KMS-11 (cell line): ENCODE measurements at regions not wholly inside any gene's neighbourhood (a gene's known extent, or its start where the extent isn't known, plus 50 kb on each side); places are given as distances from the start of the nearest gene placed in this dataset.
"Not testable (repeated sequence)": the region's sequence is repeated elsewhere in the genome, so short reads cannot be mapped to it uniquely, and the experiment has no call there.

Source experiments
- H2AFZ ChIP-seq: fragments of 200-600 bp; sonication (generic); 2 replicates; pipeline ENCODE4 v1.6.1; 2016; ENCODE audit warnings: antibody characterized with exemption, mixed run types, low read depth
- H3K27ac ChIP-seq: fragments of 200-600 bp; sonication (generic); 2 replicates; pipeline ENCODE4 v1.6.1; 2016; ENCODE audit warnings: mild to moderate bottlenecking, mixed run types
- H3K27me3 ChIP-seq: fragments of 200-600 bp; sonication (generic); 2 replicates; pipeline ENCODE4 v1.6.1; 2017; ENCODE audit warnings: mild to moderate bottlenecking, low read depth, mixed run types, moderate library complexity; ENCODE audit not compliant: insufficient read depth
- H3K36me3 ChIP-seq: fragments of 200-600 bp; sonication (generic); 2 replicates; pipeline ENCODE4 v1.6.1; 2017; ENCODE audit warnings: mild to moderate bottlenecking, mixed run types; ENCODE audit not compliant: insufficient read depth
- H3K4me1 ChIP-seq: fragments of 200-600 bp; sonication (generic); 2 replicates; pipeline ENCODE4 v1.6.1; 2016; ENCODE audit warnings: mild to moderate bottlenecking, low read depth, mixed run types; ENCODE audit not compliant: poor library complexity, severe bottlenecking
- H3K4me2 ChIP-seq: fragments of 200-600 bp; sonication (generic); 2 replicates; pipeline ENCODE4 v1.7.0; 2016; ENCODE audit warnings: mild to moderate bottlenecking, mixed run types
- H3K4me3 ChIP-seq: fragments of 200-600 bp; sonication (generic); IDR thresholded peaks from 2 replicates; pipeline ENCODE4 v1.6.1; 2017; ENCODE audit warnings: low read depth, low read length, mixed read lengths; ENCODE audit not compliant: insufficient read depth
- H3K79me2 ChIP-seq: fragments of 200-600 bp; sonication (generic); 2 replicates; pipeline ENCODE4 v1.6.1; 2016; ENCODE audit warnings: low read depth, mixed run types; ENCODE audit not compliant: insufficient read depth
- H3K9ac ChIP-seq: fragments of 200-600 bp; sonication (generic); 2 replicates; pipeline ENCODE4 v1.6.1; 2016; ENCODE audit warnings: mild to moderate bottlenecking, mixed run types
- H4K20me1 ChIP-seq: fragments of 200-600 bp; sonication (generic); 2 replicates; pipeline ENCODE4 v1.6.1; 2016; ENCODE audit warnings: mild to moderate bottlenecking, mixed run types; ENCODE audit not compliant: insufficient read depth
- CTCF ChIP-seq: fragments of 200-600 bp; sonication (generic); conservative IDR thresholded peaks from 2 replicates; pipeline ENCODE4 v1.6.1; 2017; ENCODE audit warnings: low read depth, mild to moderate bottlenecking, antibody characterized with exemption, low read length, moderate library complexity, mixed read lengths

GRCh38 chr1:221040691-221041285 is 161.5 kb downstream of the HLX start:
- Histone ChIP-seq H3K79me2 (no peaks in the 10 kb centered on the region), H3K36me3 (no peaks in the 10 kb centered on the region), H3K9ac (no peak overlapping the region), H2AFZ (no peak overlapping the region), H3K4me3 (no peak overlapping the region), H3K4me1 (peaks cover 9% of the 10 kb centered on the region), H4K20me1 (no peaks in the 10 kb centered on the region), H3K4me2 (no peak overlapping the region), H3K27ac (no peak overlapping the region), H3K27me3 (no peaks in the 10 kb centered on the region)
- TF ChIP-seq CTCF, result no peak

- Histone ChIP-seq H3K4me2 (no peak overlapping the region), H2AFZ (no peak overlapping the region), H4K20me1 (no peaks in the 10 kb centered on the region), H3K79me2 (no peaks in the 10 kb centered on the region), H3K9ac (no peak overlapping the region), H3K36me3 (no peaks in the 10 kb centered on the region), H3K27me3 (no peaks in the 10 kb centered on the region), H3K4me1 (peaks cover 22% of the 10 kb centered on the region), H3K27ac (no peak overlapping the region), H3K4me3 (no peak overlapping the region)
- no peak for TF ChIP-seq CTCF
Measured at GRCh38 chr1:221044538-221044937, 165.3 kb downstream of the HLX start.

- H3K4me2 ChIP-seq, result peak overlapping the region; percentile 38; the same call in 1 of the 2 replicates
- peaks cover 22% of the 10 kb centered on the region for H3K4me1 ChIP-seq
Measured at GRCh38 chr1:221045151-221045550, 165.9 kb downstream of the HLX start.

GRCh38 chr1:221045842-221046831 is 166.9 kb downstream of the HLX start:
- Histone ChIP-seq H3K4me3 (no peak overlapping the region), H3K27me3 (no peaks in the 10 kb centered on the region), H4K20me1 (no peaks in the 10 kb centered on the region), H3K4me1 (peaks cover 22% of the 10 kb centered on the region), H3K9ac (peak overlapping the region; percentile 28; the same call in 1 of the 2 replicates), H2AFZ (peak overlapping the region; percentile 55), H3K79me2 (no peaks in the 10 kb centered on the region), H3K27ac (peak overlapping the region; percentile 53), H3K36me3 (no peaks in the 10 kb centered on the region), H3K4me2 (peak overlapping the region; percentile 38)
- no peak for TF ChIP-seq CTCF

More at GRCh38 chr1:221045151-221045550, 165.9 kb downstream of the HLX start:
- Histone ChIP-seq H3K79me2 (no peaks in the 10 kb centered on the region), H3K9ac (no peak overlapping the region), H4K20me1 (no peaks in the 10 kb centered on the region), H3K36me3 (no peaks in the 10 kb centered on the region), H2AFZ (no peak overlapping the region), H3K27me3 (no peaks in the 10 kb centered on the region), H3K27ac (no peak overlapping the region), H3K4me3 (no peak overlapping the region)
- no peak for TF ChIP-seq CTCF

GRCh38 chr1:221051391-221051790 is 172.1 kb downstream of the HLX start:
- H3K36me3 ChIP-seq, H4K20me1 ChIP-seq, H2AFZ ChIP-seq, H3K4me2 ChIP-seq, H3K27ac ChIP-seq, H3K9ac ChIP-seq, H3K4me1 ChIP-seq, H3K79me2 ChIP-seq, H3K4me3 ChIP-seq, H3K27me3 ChIP-seq: not testable (repeated sequence)
